GM18519 (cell line): ENCODE measurements at regions not wholly inside any gene's neighbourhood (a gene's known extent, or its start where the extent isn't known, plus 50 kb on each side); places are given as distances from the start of the nearest gene placed in this dataset.
"Not testable (repeated sequence)": the region's sequence is repeated elsewhere in the genome, so short reads cannot be mapped to it uniquely, and the experiment has no call there.

Experiments used
- ATAC-seq: cut with Tn5 transposase; IDR thresholded peaks from one replicate; pipeline ENCODE4 v1.9.1; 2021; ENCODE audit warnings: mild to moderate bottlenecking, moderate library complexity; ENCODE audit not compliant: unreplicated experiment, low FRiP score

DNA sequence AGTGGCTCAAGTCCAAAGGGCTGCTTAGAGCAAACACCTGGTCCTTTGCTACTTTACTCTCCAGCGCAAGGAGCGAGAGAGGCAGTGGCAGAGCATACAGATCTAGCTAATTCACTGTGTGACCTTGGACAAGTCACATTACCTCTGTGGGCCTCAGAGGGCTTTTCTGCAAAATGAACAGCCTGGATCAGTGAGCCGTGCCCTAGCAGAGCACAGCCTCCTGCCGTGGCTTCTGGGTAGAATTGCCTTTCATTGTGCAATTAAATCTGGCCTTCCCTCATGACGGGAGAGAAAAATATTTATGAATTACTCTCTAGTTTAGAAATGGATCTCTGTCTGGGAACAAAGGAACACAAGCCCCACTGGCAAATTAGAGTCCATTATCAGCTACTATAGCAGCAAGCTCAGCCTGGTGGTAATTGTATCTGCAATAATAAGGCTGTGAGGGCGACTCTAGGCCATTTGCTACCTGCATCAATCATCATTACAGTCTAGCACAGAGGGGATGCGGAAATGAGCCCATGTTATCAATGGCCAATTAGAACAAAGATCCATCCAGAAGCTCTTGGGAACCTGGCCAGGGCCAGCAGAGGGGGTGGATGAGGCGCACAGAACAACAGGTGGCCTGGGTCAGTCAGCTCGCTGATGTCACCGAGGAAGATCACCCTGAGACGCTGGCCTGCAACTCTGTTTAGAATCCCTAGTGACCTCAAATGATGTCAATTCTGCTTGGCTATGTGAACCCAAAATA lies 114.2 kb upstream of the LY86 start:
- no peak for ATAC-seq

DNA sequence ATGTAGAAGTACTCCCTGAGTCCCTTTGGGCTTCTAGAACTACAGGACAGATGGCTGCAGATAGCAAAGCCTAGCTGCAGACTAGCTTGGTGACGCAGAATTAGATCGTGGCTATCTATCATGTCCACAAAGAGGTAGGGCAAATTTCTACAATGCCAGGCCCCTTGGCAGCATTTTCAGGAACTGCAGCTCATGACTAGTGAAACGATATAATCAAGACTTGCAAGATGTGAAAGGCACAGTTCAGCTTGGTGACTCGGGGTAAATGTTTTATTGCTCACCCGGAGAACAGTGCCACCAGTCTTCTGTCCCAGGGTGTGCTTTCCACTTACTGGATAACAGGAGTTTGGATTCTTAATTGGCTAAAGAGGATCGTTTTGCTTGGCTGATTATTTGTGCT lies 108.7 kb upstream of the LY86 start:
- ATAC-seq, result no peak

GRCh38 chr6:6482256-6482655 lies 106.3 kb upstream of the LY86 start:
- ATAC-seq, result no peak

- no peak for ATAC-seq
These were observed 105.4 kb upstream of the LY86 start for GRCh38 chr6:6483168-6483567.

- no peak for ATAC-seq
These were observed 104.8 kb upstream of the LY86 start for GRCh38 chr6:6483733-6484132.

- no peak for ATAC-seq
These were observed 103.8 kb upstream of the LY86 start for GRCh38 chr6:6484681-6485080.

DNA sequence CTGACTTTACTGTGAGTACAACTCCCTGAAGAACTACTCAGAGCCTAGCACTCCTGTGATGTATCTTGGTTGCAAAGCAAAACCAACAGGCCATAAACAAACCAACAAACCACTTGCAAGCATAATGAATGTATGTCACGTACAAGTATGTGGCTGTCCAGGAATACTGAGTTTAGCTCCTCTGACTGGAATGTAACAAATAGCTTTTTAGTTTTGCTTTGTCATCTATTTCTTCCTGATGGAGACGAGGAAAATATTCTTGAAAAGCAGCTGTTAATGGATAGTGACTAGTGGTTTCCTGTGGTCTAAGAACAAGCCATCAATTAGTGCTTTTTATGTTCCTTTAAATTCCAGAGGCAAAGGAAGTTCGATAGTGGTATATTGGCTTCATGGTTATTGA lies 101.9 kb upstream of the LY86 start:
- no peak for ATAC-seq

DNA sequence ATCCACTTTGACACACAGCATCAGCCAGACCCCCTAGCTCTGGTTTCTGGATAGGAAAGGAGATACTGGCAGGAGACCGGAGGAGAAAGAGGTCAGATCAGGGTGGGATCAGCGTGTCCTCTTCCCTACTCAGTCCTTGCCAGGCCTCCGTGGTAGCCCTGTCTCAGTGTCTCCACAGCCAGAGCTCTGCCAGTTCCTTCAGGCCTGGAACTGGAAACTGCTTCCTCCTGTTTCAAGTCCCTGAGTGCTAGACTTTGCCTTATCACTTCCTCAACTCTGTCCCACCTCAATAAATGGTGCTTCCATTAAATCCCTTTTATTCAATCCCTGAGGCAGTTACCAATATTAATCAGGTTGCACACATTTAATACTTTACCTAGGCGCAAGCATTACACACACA lies 96.8 kb upstream of the LY86 start:
- no peak for ATAC-seq

DNA sequence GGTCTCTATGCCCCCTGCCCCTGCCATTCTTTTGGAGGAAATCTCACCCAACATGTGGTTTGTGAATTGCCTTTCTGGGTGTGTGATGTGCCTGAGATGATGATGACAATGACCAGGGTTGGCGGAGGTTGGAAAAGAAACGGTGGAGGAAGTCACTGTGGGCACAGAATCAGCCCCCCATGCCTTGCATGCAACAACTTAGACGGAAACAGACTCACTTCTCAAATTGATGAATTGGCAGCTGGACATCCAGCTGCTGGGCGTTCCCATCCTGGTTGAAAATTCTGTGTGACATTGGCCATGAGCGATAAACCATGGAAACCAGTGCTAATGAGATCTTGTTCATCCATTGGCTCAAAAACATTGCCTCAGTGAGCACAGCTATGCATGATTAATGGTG lies 95.8 kb upstream of the LY86 start:
- no peak for ATAC-seq

GRCh38 chr6:6494139-6494538 lies 94.4 kb upstream of the LY86 start:
- ATAC-seq, result not testable (repeated sequence)

DNA sequence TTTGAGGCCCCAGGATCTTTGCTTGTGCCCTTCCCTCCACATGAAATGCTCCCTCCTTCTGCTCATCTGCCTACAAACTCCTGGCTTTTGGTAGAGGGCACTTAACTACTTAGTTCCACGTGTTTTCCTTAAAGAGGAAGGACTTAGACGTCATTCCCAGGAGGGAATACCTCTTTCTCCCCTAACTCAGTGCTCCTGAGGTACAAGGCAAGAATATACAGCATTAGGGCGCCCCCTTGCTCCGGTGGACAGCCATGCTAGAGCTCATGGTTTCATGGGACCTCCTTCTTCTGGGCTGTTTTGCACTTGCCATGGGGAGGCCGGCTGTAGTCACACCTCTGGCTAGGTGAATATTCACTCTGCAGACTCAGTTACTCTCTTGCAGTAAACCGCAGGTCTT lies 93.8 kb upstream of the LY86 start:
- no peak for ATAC-seq

DNA sequence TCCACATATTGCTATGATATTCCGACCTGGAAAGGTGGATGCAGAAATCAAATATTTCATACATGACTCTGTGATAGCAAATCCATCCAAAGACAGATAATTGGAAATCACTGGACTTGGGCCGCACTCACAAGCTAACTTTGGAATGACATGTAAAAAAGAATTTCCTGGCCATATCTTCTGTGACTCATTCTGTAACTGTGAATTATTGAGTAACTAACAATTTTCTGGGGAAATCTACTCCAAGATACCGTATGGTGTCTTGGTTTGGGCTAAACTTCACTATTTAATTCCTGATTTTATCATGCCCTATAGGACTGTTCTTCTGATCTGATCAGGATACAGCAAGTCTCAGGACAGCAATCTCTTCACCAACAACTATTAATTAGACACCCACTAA lies 92.7 kb upstream of the LY86 start:
- no peak for ATAC-seq

DNA sequence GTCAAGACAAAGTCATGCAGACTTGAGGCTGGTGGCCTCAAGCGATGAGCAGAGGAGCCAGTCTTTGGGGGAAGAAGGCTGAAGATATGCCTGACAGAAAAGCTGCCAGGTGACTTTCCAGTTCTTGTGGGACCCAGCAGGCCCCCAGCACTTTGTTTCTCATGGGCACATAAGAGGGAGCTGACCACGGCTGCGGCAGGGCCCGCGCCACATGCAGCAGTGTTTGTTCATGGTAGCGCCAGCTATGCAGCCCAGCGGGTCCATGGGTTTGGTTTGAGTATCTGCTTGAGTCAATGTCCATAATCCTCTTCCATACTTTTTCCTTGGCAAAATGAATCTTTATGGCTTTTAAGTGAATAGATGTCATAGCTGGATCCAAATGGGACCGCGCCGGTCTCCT lies 91.0 kb upstream of the LY86 start:
- no peak for ATAC-seq

GRCh38 chr6:6497976-6498375 lies 90.5 kb upstream of the LY86 start:
- ATAC-seq, result no peak

- ATAC-seq, result no peak
These were observed 85.3 kb upstream of the LY86 start for GRCh38 chr6:6503191-6503590.

GRCh38 chr6:6505111-6505510 lies 83.4 kb upstream of the LY86 start:
- ATAC-seq, result no peak

DNA sequence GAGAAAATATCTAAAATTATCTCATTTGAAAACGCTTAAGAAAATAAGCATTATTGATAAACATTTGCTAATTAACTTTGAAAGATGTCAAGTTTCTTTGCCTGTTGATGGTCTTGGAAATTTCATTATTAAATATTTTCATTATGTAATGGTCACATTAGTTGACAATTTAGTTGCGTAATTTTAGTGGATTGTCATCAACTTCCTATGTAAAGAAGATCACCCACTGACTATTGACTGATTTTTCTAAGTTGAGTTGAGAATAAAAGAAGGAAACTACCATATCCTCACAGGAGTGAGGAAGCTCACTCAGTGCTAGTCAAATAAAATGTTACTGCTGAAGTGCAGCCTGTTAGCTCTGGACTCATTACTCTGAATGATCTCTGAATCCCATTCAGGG lies 79.9 kb upstream of the LY86 start:
- no peak for ATAC-seq

GRCh38 chr6:6509284-6509683 lies 79.2 kb upstream of the LY86 start:
- no peak for ATAC-seq

GRCh38 chr6:6512711-6513110 lies 75.8 kb upstream of the LY86 start:
- no peak for ATAC-seq

DNA sequence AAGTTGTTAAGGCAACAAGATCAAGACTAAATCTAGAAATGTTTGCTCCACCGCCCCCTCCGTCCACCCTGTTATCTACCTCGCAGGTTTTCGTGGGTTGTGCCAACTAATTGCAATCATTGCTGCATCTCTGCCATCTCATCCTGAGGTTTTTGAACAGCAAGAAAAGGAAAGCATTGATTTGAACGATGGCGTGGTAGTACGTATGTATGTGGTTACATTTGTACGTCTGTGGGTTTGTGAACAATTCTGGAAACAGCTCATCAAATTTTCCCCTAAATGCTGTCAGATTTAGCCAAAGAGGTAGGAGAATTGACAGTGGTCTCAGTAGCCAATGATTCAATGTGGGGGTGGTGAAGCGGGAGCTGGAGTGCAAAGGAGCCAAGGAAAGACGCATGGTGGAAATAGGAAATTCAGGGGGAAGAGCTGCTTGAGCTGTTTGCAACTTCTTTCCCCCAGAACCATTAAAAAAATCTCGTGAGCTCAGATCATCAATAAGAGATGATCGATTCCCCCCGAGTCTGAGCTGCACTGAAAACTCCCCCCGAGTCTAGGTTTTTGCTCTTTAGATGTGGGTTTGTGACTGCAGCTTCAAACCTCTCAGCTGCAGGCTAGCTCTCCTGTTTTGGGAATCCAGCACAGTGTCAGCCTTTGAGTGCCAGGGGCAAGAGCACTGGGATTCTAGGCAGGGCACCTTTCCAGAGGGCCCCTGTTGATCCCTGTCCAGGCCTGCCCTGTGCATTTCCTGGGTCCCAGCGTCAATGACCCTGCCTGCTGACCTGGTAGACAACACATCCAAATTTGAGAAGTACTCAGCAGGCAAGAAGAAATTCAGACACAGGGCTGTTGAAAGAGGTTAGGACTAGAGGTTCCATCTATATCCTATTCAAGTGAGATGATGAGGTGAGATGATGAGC lies 72.6 kb upstream of the LY86 start:
- ATAC-seq, result peak; percentile 62

- no peak for ATAC-seq
These were observed 71.7 kb upstream of the LY86 start for GRCh38 chr6:6516666-6517458.
